CD14-positive monocyte (primary cell): ENCODE measurements at regions not wholly inside any gene's neighbourhood (a gene's known extent, or its start where the extent isn't known, plus 50 kb on each side); places are given as distances from the start of the nearest gene placed in this dataset.

Experiments
- DNase-seq, 3 donors: peaks; one replicate each; pipeline ENCODE4 v3.0.0-alpha.2; 2011 to 2022
- H2AFZ ChIP-seq: 2 replicates; pipeline ENCODE4 v1.6.0; 2012; ENCODE audit warnings: mild to moderate bottlenecking, low read depth, low read length, inconsistent platforms; ENCODE audit not compliant: insufficient read depth, poor library complexity, severe bottlenecking
- H3K27ac ChIP-seq, 2 donors: 1 replicate in 1 of 2; 2 replicates in 1 of 2; pipeline ENCODE4 v1.5.1; 2012 to 2013; ENCODE audit warnings: low read length in 2 of 2, control low read depth in 1 of 2, inconsistent platforms in 1 of 2, low read depth in 1 of 2, mild to moderate bottlenecking in 1 of 2
- H3K27me3 ChIP-seq, 2 donors: one replicate each; pipeline versions ENCODE4 v1.6.0 to v1.6.1; 2011 to 2013; ENCODE audit warnings: low read length in 2 of 2; ENCODE audit not compliant: control insufficient read depth in 2 of 2, insufficient read depth in 2 of 2
- H3K36me3 ChIP-seq, 2 donors: replicated peaks in 1 of 2; 1 replicate in 1 of 2; 2 replicates in 1 of 2; pipeline versions ENCODE4 v1.5.1 to v1.6.1; 2012 to 2013; ENCODE audit warnings: low read length in 2 of 2, control low read depth in 1 of 2, inconsistent platforms in 1 of 2, mild to moderate bottlenecking in 1 of 2; ENCODE audit not compliant: insufficient read depth in 2 of 2, control insufficient read depth in 1 of 2
- H3K4me1 ChIP-seq, 2 donors: 1 replicate in 1 of 2; 2 replicates in 1 of 2; pipeline versions ENCODE4 v1.5.1 to v1.6.1; 2012 to 2013; ENCODE audit warnings: low read length in 2 of 2, control low read depth in 1 of 2, inconsistent platforms in 1 of 2, mild to moderate bottlenecking in 1 of 2, moderate library complexity in 1 of 2; ENCODE audit not compliant: insufficient read depth in 2 of 2, control insufficient read depth in 1 of 2
- H3K4me2 ChIP-seq: replicated peaks from 2 replicates; pipeline ENCODE3; 2012; ENCODE audit warnings: low read length, moderate library complexity, mild to moderate bottlenecking; ENCODE audit not compliant: poor library complexity, severe bottlenecking; ENCODE audit errors: extremely low read depth
- H3K4me3 ChIP-seq, 3 experiments: fragments of 200-600 bp in 1 of 3; sonication (generic) in 1 of 3; replicated peaks in 1 of 3; 1 replicate in 2 of 3; 2 replicates in 1 of 3; pipeline ENCODE4 v1.5.1; 2011 to 2013; ENCODE audit warnings: low read length in 3 of 3, mild to moderate bottlenecking in 3 of 3, control low read depth in 2 of 3, low read depth in 2 of 3, inconsistent platforms in 1 of 3, moderate library complexity in 1 of 3
- H3K79me2 ChIP-seq: 2 replicates; pipeline ENCODE4 v1.6.0; 2012; ENCODE audit warnings: mild to moderate bottlenecking, control low read depth, inconsistent platforms, low read length, moderate library complexity; ENCODE audit not compliant: insufficient read depth
- H3K9ac ChIP-seq: 2 replicates; pipeline ENCODE4 v1.6.0; 2017; ENCODE audit warnings: low read length, mild to moderate bottlenecking; ENCODE audit not compliant: insufficient read depth, poor library complexity, severe bottlenecking
- H3K9me3 ChIP-seq, 2 donors: replicated peaks in 1 of 2; 1 replicate in 1 of 2; 2 replicates in 1 of 2; pipeline versions ENCODE4 v1.5.1 to v1.6.1; 2012 to 2013; ENCODE audit warnings: low read length in 2 of 2, control low read depth in 1 of 2; ENCODE audit not compliant: control insufficient read depth in 1 of 2, insufficient read depth in 1 of 2
- H4K20me1 ChIP-seq: 2 replicates; pipeline ENCODE4 v1.6.0; 2012; ENCODE audit warnings: mild to moderate bottlenecking, low read length, control low read depth, moderate library complexity; ENCODE audit not compliant: insufficient read depth
- H3K27ac Mint-ChIP-seq, 7 donors: one replicate each; pipeline ENCODE4 v1.8.0; 2020; ENCODE audit warnings: mild to moderate bottlenecking in 7 of 7, mixed read lengths in 7 of 7, moderate library complexity in 6 of 7, inconsistent platforms in 2 of 7
- H3K27me3 Mint-ChIP-seq, 3 donors: one replicate each; pipeline ENCODE4 v1.8.0; 2021 to 2022; ENCODE audit warnings: low read depth in 3 of 3, mild to moderate bottlenecking in 3 of 3, mixed read lengths in 3 of 3, moderate library complexity in 3 of 3, inconsistent platforms in 1 of 3
- H3K36me3 Mint-ChIP-seq, 2 donors: one replicate each; pipeline ENCODE4 v1.8.0; 2020; ENCODE audit warnings: mixed read lengths in 2 of 2, inconsistent platforms in 1 of 2, mild to moderate bottlenecking in 1 of 2
- H3K4me1 Mint-ChIP-seq: one replicate; pipeline ENCODE4 v1.8.0; 2020; ENCODE audit warnings: mild to moderate bottlenecking, mixed read lengths
- H3K4me3 Mint-ChIP-seq, 2 donors: one replicate each; pipeline ENCODE4 v1.8.0; 2020; ENCODE audit warnings: mild to moderate bottlenecking in 2 of 2, mixed read lengths in 2 of 2, moderate library complexity in 1 of 2
- H3K9me3 Mint-ChIP-seq, 7 donors: one replicate each; pipeline ENCODE4 v1.8.0; 2020 to 2022; ENCODE audit warnings: mixed read lengths in 7 of 7, mild to moderate bottlenecking in 6 of 7, moderate library complexity in 6 of 7, inconsistent platforms in 2 of 7
- WGBS: methylation state at CpG from one replicate; pipeline ENCODE4 v1.1.5; 2013; ENCODE audit warnings: missing lambda C conversion rate; ENCODE audit not compliant: insufficient coverage; 5-methylcytosine and 5-hydroxymethylcytosine counted together
- intact Hi-C, 2 donors: fragments of 100-400 bp; cut with micrococcal nuclease; formaldehyde crosslinking; loops; one replicate each; pipeline versions ENCODE4 v1.15.0 to v1.15.1; 2023
- TF ChIP-seq, protein P1 (sequence below): fragments of 200-600 bp; IDR thresholded peaks from one replicate; pipeline ENCODE4 v1.8.0; 2022; ENCODE audit warnings: antibody characterized with exemption, mild to moderate bottlenecking

DNA sequence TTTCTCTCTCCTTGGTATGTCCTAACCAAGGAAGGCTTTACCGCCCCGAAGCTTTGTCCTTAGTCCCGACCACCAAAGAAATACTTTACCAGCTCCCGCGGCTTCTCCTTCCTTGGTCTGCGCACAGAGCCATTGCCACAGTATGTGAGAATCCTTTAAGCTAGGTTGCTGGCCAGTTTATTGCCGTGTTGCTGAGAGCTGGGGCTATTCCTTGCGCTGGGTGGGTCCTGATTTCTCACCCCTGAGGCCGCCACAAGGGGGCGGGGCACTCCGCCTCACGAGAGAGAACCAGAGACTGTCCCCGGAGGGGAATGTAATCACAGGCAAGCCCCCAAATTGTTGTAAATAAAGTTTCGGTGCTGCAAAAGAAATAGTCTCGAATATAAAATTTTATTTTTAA is 331.0 kb upstream of the PCDH10 start:
- Histone ChIP-seq H3K9me3 (peaks cover 5 to 9% of the 10 kb centered on the region in 2 donors), H3K36me3 (no peaks in the 10 kb centered on the region), H3K4me2 (no peak overlapping the region), H3K9ac (no peak overlapping the region), H3K27me3 (no peaks in the 10 kb centered on the region), H2AFZ (no peak overlapping the region), H3K79me2 (no peaks in the 10 kb centered on the region), H4K20me1 (no peaks in the 10 kb centered on the region), H3K4me3 (no peak overlapping the region), H3K27ac (no peak overlapping the region), H3K4me1 (no peaks in the 10 kb centered on the region)
- Mint-ChIP-seq H3K9me3 (peaks cover 0 to 9% (median 3%) of the 10 kb centered on the region in 7 donors), H3K27me3 (peaks cover 0 to 3% (median 0%) of the 10 kb centered on the region in 3 donors), H3K27ac (no peak overlapping the region), H3K36me3 (no peaks in the 10 kb centered on the region), H3K4me3 (no peak overlapping the region), H3K4me1 (no peaks in the 10 kb centered on the region)
- TF ChIP-seq, protein P1, sequence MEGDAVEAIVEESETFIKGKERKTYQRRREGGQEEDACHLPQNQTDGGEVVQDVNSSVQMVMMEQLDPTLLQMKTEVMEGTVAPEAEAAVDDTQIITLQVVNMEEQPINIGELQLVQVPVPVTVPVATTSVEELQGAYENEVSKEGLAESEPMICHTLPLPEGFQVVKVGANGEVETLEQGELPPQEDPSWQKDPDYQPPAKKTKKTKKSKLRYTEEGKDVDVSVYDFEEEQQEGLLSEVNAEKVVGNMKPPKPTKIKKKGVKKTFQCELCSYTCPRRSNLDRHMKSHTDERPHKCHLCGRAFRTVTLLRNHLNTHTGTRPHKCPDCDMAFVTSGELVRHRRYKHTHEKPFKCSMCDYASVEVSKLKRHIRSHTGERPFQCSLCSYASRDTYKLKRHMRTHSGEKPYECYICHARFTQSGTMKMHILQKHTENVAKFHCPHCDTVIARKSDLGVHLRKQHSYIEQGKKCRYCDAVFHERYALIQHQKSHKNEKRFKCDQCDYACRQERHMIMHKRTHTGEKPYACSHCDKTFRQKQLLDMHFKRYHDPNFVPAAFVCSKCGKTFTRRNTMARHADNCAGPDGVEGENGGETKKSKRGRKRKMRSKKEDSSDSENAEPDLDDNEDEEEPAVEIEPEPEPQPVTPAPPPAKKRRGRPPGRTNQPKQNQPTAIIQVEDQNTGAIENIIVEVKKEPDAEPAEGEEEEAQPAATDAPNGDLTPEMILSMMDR = no peak
- intact Hi-C loops = no loop called here
- WGBS = 88% methylated on average over 10 of the region's 15 CpGs
- DNase-seq = no peak

DNA sequence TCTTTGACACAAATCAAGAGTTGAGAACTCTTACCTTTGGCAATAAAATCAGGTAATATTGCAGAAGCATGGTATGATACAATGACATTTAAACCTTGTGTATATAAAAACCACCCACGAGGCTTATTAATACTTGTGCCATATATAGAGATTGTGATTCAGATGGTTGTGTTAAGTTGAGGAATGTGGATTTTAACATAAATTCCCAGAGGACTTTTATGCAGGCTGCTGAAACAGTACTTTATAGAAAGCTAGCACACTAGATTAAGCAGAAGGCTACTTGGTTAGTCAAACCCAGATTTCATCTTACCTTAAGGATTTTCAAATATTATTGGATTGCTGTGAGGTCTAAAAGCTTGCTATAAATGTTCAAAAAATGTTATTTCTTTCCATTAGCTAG is 325.7 kb upstream of the PCDH10 start:
- no peaks in the 10 kb centered on the region for H3K4me1 ChIP-seq
- H3K79me2 ChIP-seq = no peaks in the 10 kb centered on the region
- H3K27me3 Mint-ChIP-seq = no peaks in the 10 kb centered on the region
- H3K9me3 Mint-ChIP-seq = peaks cover 0 to 5% (median 2%) of the 10 kb centered on the region in 7 donors
- TF ChIP-seq, protein P1 = no peak
- no peaks in the 10 kb centered on the region for H3K36me3 ChIP-seq
- no peak for DNase-seq
- H3K4me3 Mint-ChIP-seq = no peak overlapping the region
- H3K27ac ChIP-seq = no peak overlapping the region
- H3K9me3 ChIP-seq = peaks cover 0 to 2% of the 10 kb centered on the region in 2 donors
- H3K27me3 ChIP-seq = no peaks in the 10 kb centered on the region
- no peaks in the 10 kb centered on the region for H3K36me3 Mint-ChIP-seq
- no peak overlapping the region for H3K27ac Mint-ChIP-seq
- no peaks in the 10 kb centered on the region for H3K4me1 Mint-ChIP-seq
- H3K4me2 ChIP-seq = no peak overlapping the region
- no CpG with 5 or more reads among the region's 1 CpG for WGBS
- H4K20me1 ChIP-seq = no peaks in the 10 kb centered on the region
- no peak overlapping the region for H3K4me3 ChIP-seq
- H2AFZ ChIP-seq = no peak overlapping the region
- intact Hi-C loops = no loop called here
- no peak overlapping the region for H3K9ac ChIP-seq
